ENCODE measurements at regions not wholly inside any gene's neighbourhood (a gene's known extent, or its start where the extent isn't known, plus 50 kb on each side); places are given as distances from the start of the nearest gene placed in this dataset.

- TF ChIP-seq, protein P1, sequence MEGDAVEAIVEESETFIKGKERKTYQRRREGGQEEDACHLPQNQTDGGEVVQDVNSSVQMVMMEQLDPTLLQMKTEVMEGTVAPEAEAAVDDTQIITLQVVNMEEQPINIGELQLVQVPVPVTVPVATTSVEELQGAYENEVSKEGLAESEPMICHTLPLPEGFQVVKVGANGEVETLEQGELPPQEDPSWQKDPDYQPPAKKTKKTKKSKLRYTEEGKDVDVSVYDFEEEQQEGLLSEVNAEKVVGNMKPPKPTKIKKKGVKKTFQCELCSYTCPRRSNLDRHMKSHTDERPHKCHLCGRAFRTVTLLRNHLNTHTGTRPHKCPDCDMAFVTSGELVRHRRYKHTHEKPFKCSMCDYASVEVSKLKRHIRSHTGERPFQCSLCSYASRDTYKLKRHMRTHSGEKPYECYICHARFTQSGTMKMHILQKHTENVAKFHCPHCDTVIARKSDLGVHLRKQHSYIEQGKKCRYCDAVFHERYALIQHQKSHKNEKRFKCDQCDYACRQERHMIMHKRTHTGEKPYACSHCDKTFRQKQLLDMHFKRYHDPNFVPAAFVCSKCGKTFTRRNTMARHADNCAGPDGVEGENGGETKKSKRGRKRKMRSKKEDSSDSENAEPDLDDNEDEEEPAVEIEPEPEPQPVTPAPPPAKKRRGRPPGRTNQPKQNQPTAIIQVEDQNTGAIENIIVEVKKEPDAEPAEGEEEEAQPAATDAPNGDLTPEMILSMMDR (IDR thresholded peaks at IDR 0.05): no peak
- no peak overlapping the region for H3K4me3 ChIP-seq (ENCODE audit: low read depth in 1 of 2, low read length in 1 of 2)
- no peaks in the 10 kb centered on the region for H3K27me3 ChIP-seq
- H3K9me3 ChIP-seq: no peaks in the 10 kb centered on the region
- H3K36me3 ChIP-seq: no peaks in the 10 kb centered on the region
- H3K27ac ChIP-seq: no peak overlapping the region
- no peaks in the 10 kb centered on the region for H3K4me1 ChIP-seq (ENCODE audit: control insufficient read depth in 1 of 2, insufficient read depth in 1 of 2, low read depth in 1 of 2, low read length in 1 of 2)
Measured at GRCh38 chr6:19478273-19478672, 358.9 kb upstream of the ID4 start.

GRCh38 chr6:19478992-19479391 is 358.2 kb upstream of the ID4 start:
- no peak overlapping the region for H3K27ac ChIP-seq
- H3K9me3 ChIP-seq: no peaks in the 10 kb centered on the region
- no peaks in the 10 kb centered on the region for H3K4me1 ChIP-seq (ENCODE audit: control insufficient read depth in 1 of 2, insufficient read depth in 1 of 2, low read depth in 1 of 2, low read length in 1 of 2)
- no peaks in the 10 kb centered on the region for H3K36me3 ChIP-seq
- no peaks in the 10 kb centered on the region for H3K27me3 ChIP-seq
- TF ChIP-seq, protein P1 (IDR thresholded peaks at IDR 0.05): no peak
- H3K4me3 ChIP-seq (ENCODE audit: low read depth in 1 of 2, low read length in 1 of 2): no peak overlapping the region

- TF ChIP-seq, protein P1 (IDR thresholded peaks at IDR 0.05): no peak
- Histone ChIP-seq H3K4me3 (ENCODE audit: low read depth in 1 of 2, low read length in 1 of 2) (no peak overlapping the region), H3K27ac (no peak overlapping the region), H3K36me3 (no peaks in the 10 kb centered on the region), H3K4me1 (ENCODE audit: control insufficient read depth in 1 of 2, insufficient read depth in 1 of 2, low read depth in 1 of 2, low read length in 1 of 2) (no peaks in the 10 kb centered on the region), H3K27me3 (no peaks in the 10 kb centered on the region), H3K9me3 (no peaks in the 10 kb centered on the region)
Measured at GRCh38 chr6:19479551-19479950, 357.6 kb upstream of the ID4 start.

DNA sequence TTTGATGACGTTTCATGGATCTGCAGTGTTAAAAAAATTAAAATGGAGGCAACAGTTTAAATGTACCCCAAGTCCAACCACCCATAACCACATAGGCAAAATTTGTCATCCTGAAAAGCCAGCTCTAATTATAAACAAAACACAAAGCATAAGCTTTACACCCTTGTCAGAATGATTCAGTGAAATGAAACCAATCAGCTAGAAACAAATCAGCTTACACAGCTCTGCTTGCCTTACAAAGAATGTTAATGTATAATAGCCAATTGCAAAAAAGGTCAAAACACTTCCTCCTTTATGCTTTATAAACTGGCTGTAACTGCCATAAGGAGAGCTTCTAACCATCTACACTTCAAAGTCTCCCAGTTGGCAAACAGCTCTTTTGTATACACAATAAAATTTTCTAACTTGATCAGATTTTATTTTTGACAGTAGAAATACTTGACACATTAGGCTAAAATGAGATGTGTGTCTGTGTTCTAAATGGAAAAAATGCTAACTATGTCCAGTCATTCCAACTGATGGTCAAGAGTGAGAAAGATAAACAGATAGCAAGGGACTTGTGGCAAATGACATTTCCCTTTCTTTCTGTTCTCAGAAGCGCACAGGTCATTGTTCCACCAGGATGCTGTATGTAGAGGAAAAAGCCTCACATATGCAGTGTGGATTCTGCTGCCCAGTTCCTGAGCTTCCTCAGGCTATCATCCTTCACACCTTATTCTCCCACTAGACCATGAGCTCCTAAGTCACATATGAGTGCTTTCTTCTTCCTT is 344.3 kb upstream of the ID4 start:
- TF ChIP-seq, protein P1 (IDR thresholded peaks at IDR 0.05): no peak
- Histone ChIP-seq H3K4me1 (ENCODE audit: control insufficient read depth in 1 of 2, insufficient read depth in 1 of 2, low read depth in 1 of 2, low read length in 1 of 2) (no peaks in the 10 kb centered on the region), H3K36me3 (no peaks in the 10 kb centered on the region), H3K9me3 (no peaks in the 10 kb centered on the region), H3K27me3 (no peaks in the 10 kb centered on the region), H3K27ac (no peak overlapping the region), H3K4me3 (ENCODE audit: low read depth in 1 of 2, low read length in 1 of 2) (no peak overlapping the region)

GRCh38 chr6:19501737-19502245 is 335.4 kb upstream of the ID4 start:
- H3K27me3 ChIP-seq: no peaks in the 10 kb centered on the region
- H3K4me3 ChIP-seq (ENCODE audit: low read depth in 1 of 2, low read length in 1 of 2): no peak overlapping the region
- H3K27ac ChIP-seq: no peak overlapping the region
- H3K9me3 ChIP-seq: no peaks in the 10 kb centered on the region
- no peaks in the 10 kb centered on the region for H3K4me1 ChIP-seq (ENCODE audit: control insufficient read depth in 1 of 2, insufficient read depth in 1 of 2, low read depth in 1 of 2, low read length in 1 of 2)
- TF ChIP-seq, protein P1 (IDR thresholded peaks at IDR 0.05): no peak
- no peaks in the 10 kb centered on the region for H3K36me3 ChIP-seq
